ENCODE measurements at regions not wholly inside any gene's neighbourhood (a gene's known extent, or its start where the extent isn't known, plus 50 kb on each side); places are given as distances from the start of the nearest gene placed in this dataset.
"Not testable (repeated sequence)": the region's sequence is repeated elsewhere in the genome, so short reads cannot be mapped to it uniquely, and the experiment has no call there.

- H3K9me3 Mint-ChIP-seq = peaks cover 57% of the 10 kb centered on the region
- H3K4me3 Mint-ChIP-seq = no peak overlapping the region
- TF ChIP-seq CTCF (IDR thresholded peaks at IDR 0.05) = no peak
- no peak overlapping the region for H3K27ac Mint-ChIP-seq
- H3K27me3 Mint-ChIP-seq (ENCODE audit: insufficient read depth) = no peaks in the 10 kb centered on the region
- DNase-seq = no peak
- H3K4me1 Mint-ChIP-seq (ENCODE audit: low read depth) = no peaks in the 10 kb centered on the region
- peaks cover 2% of the 10 kb centered on the region; the same call in 1 of the 2 replicates for H3K36me3 Mint-ChIP-seq (ENCODE audit: low read depth)
Observed at GRCh38 chr21:19523746-19524145, 1120.2 kb upstream of the TMPRSS15 start.

- Mint-ChIP-seq H3K27ac (no peak overlapping the region), H3K4me3 (no peak overlapping the region), H3K4me1 (ENCODE audit: low read depth) (no peaks in the 10 kb centered on the region), H3K27me3 (ENCODE audit: insufficient read depth) (no peaks in the 10 kb centered on the region), H3K36me3 (ENCODE audit: low read depth) (no peaks in the 10 kb centered on the region; the same call in 1 of the 2 replicates), H3K9me3 (peaks cover 33% of the 10 kb centered on the region)
- TF ChIP-seq CTCF (IDR thresholded peaks at IDR 0.05) = no peak
- DNase-seq = no peak
Observed at GRCh38 chr21:19529031-19529430, 1125.4 kb upstream of the TMPRSS15 start.

- no peak overlapping the region for H3K4me3 Mint-ChIP-seq
- no peaks in the 10 kb centered on the region for H3K27me3 Mint-ChIP-seq (ENCODE audit: insufficient read depth)
- H3K4me1 Mint-ChIP-seq (ENCODE audit: low read depth) = no peaks in the 10 kb centered on the region
- DNase-seq = no peak
- H3K27ac Mint-ChIP-seq = no peak overlapping the region
- no peaks in the 10 kb centered on the region for H3K36me3 Mint-ChIP-seq (ENCODE audit: low read depth)
- no peak for TF ChIP-seq CTCF (IDR thresholded peaks at IDR 0.05)
- H3K9me3 Mint-ChIP-seq = peaks cover 23% of the 10 kb centered on the region
Observed at GRCh38 chr21:19535356-19535755, 1131.8 kb upstream of the TMPRSS15 start.

- Mint-ChIP-seq H3K27me3 (ENCODE audit: insufficient read depth) (no peaks in the 10 kb centered on the region), H3K36me3 (ENCODE audit: low read depth) (no peaks in the 10 kb centered on the region), H3K9me3 (peaks cover 25% of the 10 kb centered on the region), H3K27ac (no peak overlapping the region), H3K4me1 (ENCODE audit: low read depth) (no peaks in the 10 kb centered on the region), H3K4me3 (no peak overlapping the region)
- DNase-seq = no peak
- TF ChIP-seq CTCF (IDR thresholded peaks at IDR 0.05) = no peak
Observed at GRCh38 chr21:19537116-19537515, 1133.5 kb upstream of the TMPRSS15 start.

- Mint-ChIP-seq H3K27ac (no peak overlapping the region), H3K36me3 (ENCODE audit: low read depth) (peaks cover 2% of the 10 kb centered on the region; the same call in 1 of the 2 replicates), H3K9me3 (peaks cover 45% of the 10 kb centered on the region), H3K4me1 (ENCODE audit: low read depth) (no peaks in the 10 kb centered on the region), H3K27me3 (ENCODE audit: insufficient read depth) (no peaks in the 10 kb centered on the region), H3K4me3 (no peak overlapping the region)
- no peak for TF ChIP-seq CTCF (IDR thresholded peaks at IDR 0.05)
- DNase-seq = no peak
Observed at GRCh38 chr21:19540287-19540686, 1136.7 kb upstream of the TMPRSS15 start.

GRCh38 chr21:19541602-19542001 is 1138.0 kb upstream of the TMPRSS15 start:
- no peak for TF ChIP-seq CTCF (IDR thresholded peaks at IDR 0.05)
- Mint-ChIP-seq H3K4me1 (ENCODE audit: low read depth) (no peaks in the 10 kb centered on the region), H3K27me3 (ENCODE audit: insufficient read depth) (no peaks in the 10 kb centered on the region), H3K4me3 (no peak overlapping the region), H3K36me3 (ENCODE audit: low read depth) (peaks cover 4% of the 10 kb centered on the region; the same call in 1 of the 2 replicates), H3K27ac (no peak overlapping the region), H3K9me3 (peaks cover 49% of the 10 kb centered on the region)
- no peak for DNase-seq

- peaks cover 71% of the 10 kb centered on the region for H3K9me3 Mint-ChIP-seq
- H3K36me3 Mint-ChIP-seq (ENCODE audit: low read depth); H3K4me1 Mint-ChIP-seq (ENCODE audit: low read depth); H3K27ac Mint-ChIP-seq; DNase-seq; H3K4me3 Mint-ChIP-seq; H3K27me3 Mint-ChIP-seq (ENCODE audit: insufficient read depth): not testable (repeated sequence)
Observed at GRCh38 chr21:19544493-19544892, 1140.9 kb upstream of the TMPRSS15 start.

All from HFFc6 (cell line).